ENCODE measurements at regions not wholly inside any gene's neighbourhood (a gene's known extent, or its start where the extent isn't known, plus 50 kb on each side); places are given as distances from the start of the nearest gene placed in this dataset.

DNA sequence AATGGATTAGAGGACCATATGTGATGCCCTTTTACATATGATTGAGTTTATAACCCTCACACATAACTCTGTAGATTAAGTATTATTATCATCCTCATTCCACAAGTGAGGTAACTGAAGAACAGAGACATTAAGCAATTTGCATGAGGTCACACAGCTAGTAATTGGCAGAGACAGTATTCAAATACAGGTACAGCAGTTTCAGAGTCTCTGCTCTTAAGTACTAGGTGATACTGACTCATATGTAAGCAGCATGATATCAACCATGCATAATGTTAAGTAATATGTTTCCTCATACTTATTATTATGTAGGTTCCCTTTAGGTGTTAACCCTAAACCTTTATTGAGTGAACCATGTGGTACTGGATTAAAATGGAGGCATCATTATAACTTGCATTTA lies 1562.4 kb upstream of the RAG2 start:
- intact Hi-C loops (cut with DNase I) = no loop called here
- DNase-seq (ENCODE audit: low spot score) = no peak
- H3K4me3 ChIP-seq = no peak overlapping the region
- H3K9me3 ChIP-seq = no peaks in the 10 kb centered on the region
- no peak overlapping the region for H3K27ac ChIP-seq
- no peaks in the 10 kb centered on the region for H3K36me3 ChIP-seq
- H3K27me3 ChIP-seq (replicated peaks; ENCODE audit: insufficient read depth) = no peaks in the 10 kb centered on the region
- TF ChIP-seq POLR2A (IDR thresholded peaks at IDR 0.05) (no peak), POLR2AphosphoS5 (IDR thresholded peaks at IDR 0.05) (no peak)
- TF ChIP-seq, protein P1, sequence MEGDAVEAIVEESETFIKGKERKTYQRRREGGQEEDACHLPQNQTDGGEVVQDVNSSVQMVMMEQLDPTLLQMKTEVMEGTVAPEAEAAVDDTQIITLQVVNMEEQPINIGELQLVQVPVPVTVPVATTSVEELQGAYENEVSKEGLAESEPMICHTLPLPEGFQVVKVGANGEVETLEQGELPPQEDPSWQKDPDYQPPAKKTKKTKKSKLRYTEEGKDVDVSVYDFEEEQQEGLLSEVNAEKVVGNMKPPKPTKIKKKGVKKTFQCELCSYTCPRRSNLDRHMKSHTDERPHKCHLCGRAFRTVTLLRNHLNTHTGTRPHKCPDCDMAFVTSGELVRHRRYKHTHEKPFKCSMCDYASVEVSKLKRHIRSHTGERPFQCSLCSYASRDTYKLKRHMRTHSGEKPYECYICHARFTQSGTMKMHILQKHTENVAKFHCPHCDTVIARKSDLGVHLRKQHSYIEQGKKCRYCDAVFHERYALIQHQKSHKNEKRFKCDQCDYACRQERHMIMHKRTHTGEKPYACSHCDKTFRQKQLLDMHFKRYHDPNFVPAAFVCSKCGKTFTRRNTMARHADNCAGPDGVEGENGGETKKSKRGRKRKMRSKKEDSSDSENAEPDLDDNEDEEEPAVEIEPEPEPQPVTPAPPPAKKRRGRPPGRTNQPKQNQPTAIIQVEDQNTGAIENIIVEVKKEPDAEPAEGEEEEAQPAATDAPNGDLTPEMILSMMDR (IDR thresholded peaks at IDR 0.05) = no peak
- no peaks in the 10 kb centered on the region for H3K4me1 ChIP-seq (replicated peaks)

DNA sequence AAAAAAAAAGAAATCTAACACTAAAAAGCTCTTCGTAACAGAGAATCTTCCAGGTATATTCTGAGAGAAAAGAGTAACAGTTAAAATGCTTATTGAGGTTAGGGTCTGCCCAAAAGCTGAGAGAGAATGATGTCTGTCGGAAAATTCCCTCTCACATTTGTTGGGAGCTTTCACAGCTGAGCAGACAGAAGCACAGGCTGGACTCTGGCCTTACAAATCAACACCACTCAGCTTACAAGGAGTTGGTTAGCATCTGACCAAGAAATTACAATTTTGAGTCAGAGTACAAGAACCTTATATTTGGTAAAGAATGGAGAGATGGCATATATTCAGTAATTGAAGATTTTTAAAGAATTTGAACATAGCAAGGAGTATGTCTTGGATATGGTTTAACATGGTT lies 1561.0 kb upstream of the RAG2 start:
- no peak for TF ChIP-seq POLR2AphosphoS5 (IDR thresholded peaks at IDR 0.05)
- TF ChIP-seq, protein P1 (IDR thresholded peaks at IDR 0.05) = no peak
- TF ChIP-seq POLR2A (IDR thresholded peaks at IDR 0.05) = no peak
- 89% methylated on average over 2 of the region's 2 CpGs for whole genome bisulfite sequencing
- intact Hi-C loops (cut with DNase I) = no loop called here
- H3K36me3 ChIP-seq = no peaks in the 10 kb centered on the region
- no peak overlapping the region for H3K27ac ChIP-seq
- DNase-seq (ENCODE audit: low spot score) = no peak
- H3K9me3 ChIP-seq = no peaks in the 10 kb centered on the region
- H3K27me3 ChIP-seq (replicated peaks; ENCODE audit: insufficient read depth) = no peaks in the 10 kb centered on the region
- no peaks in the 10 kb centered on the region for H3K4me1 ChIP-seq (replicated peaks)
- no peak overlapping the region for H3K4me3 ChIP-seq

DNA sequence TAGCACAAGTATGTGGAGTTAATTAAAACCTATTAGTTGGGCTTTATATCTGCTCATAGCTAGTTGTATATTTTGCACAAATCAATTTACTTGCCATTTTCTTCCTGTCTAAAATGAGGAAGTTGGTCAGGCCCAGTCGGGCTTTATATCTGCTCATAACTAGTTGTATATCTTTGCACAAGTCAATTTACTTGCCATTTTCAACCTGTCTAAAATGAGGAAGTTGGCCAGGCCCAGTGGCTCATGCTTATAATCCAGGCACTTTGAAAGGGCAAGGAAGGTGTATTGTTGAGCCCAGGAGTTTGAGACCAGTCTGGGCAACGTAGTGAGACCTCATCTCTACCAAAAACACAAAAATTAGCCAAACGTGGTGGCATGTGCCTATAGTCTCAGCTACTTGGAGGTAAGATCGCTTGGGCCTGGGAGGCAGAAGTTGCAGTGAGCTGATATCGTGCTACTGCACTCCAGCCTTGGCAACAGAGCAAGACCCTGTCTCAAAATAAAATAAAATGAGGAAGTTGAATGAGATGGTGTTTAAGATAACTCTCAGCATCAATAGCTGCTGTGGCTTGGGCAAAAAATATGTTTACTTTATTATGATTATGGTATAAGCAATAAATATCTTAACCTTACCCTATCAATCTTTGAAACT lies 1558.6 kb upstream of the RAG2 start:
- H3K4me1 ChIP-seq (replicated peaks) = no peaks in the 10 kb centered on the region
- 74% methylated on average over 5 of the region's 5 CpGs for WGBS
- H3K4me3 ChIP-seq = no peak overlapping the region
- DNase-seq (ENCODE audit: low spot score) = no peak
- no peaks in the 10 kb centered on the region for H3K9me3 ChIP-seq
- H3K27me3 ChIP-seq (replicated peaks; ENCODE audit: insufficient read depth) = no peaks in the 10 kb centered on the region
- no peaks in the 10 kb centered on the region for H3K36me3 ChIP-seq
- H3K27ac ChIP-seq = no peak overlapping the region
- intact Hi-C loops (cut with DNase I) = no loop called here
- TF ChIP-seq POLR2AphosphoS5 (IDR thresholded peaks at IDR 0.05) (no peak), POLR2A (IDR thresholded peaks at IDR 0.05) (no peak)
- TF ChIP-seq, protein P1 (IDR thresholded peaks at IDR 0.05) = no peak

DNA sequence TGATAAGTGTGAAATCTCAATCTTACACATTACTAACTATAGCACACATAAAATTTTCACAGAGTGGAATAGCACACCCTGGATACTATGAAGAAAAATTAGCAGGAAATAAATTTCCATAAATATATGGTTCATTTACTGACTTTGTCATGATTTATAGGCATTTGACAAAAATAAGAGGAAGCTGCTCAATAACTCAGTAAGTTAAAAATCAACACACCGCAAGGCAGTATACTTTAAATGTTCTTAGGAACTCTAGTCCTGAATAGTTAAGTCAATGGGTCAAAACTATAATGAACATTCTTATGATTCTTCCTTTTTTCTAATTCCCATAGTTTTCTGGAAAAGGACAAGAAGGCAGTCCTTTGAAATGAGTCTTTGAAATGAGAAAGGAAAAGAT lies 1557.8 kb upstream of the RAG2 start:
- WGBS = 67% methylated on average over 1 of the region's 1 CpG
- no peaks in the 10 kb centered on the region for H3K27me3 ChIP-seq (replicated peaks; ENCODE audit: insufficient read depth)
- no peak for DNase-seq (ENCODE audit: low spot score)
- no peaks in the 10 kb centered on the region for H3K36me3 ChIP-seq
- H3K4me1 ChIP-seq (replicated peaks) = no peaks in the 10 kb centered on the region
- intact Hi-C loops (cut with DNase I) = no loop called here
- no peak for TF ChIP-seq POLR2A (IDR thresholded peaks at IDR 0.05)
- TF ChIP-seq, protein P1 (IDR thresholded peaks at IDR 0.05) = no peak
- TF ChIP-seq POLR2AphosphoS5 (IDR thresholded peaks at IDR 0.05) = no peak
- no peak overlapping the region for H3K27ac ChIP-seq
- no peak overlapping the region for H3K4me3 ChIP-seq
- H3K9me3 ChIP-seq = no peaks in the 10 kb centered on the region

DNA sequence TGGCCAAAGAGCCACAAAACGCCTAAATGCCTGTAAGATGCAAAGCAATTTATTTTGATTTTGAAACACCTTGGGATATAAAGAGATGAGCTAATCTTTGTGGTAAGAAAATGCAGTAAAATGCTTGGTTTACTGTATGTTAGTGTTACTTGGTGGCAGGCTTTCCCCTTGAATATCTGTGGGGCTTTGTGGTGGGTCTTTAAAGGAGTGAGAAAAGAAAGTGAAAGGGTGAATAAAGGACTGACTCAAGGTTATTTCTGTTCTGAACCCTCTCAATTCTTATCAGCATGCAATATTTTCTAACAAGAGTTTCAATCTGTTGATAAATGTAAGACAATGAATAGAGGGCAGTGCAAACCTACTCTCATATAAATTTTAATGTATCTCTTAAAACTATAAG lies 1555.9 kb upstream of the RAG2 start:
- Histone ChIP-seq H3K4me1 (replicated peaks) (no peaks in the 10 kb centered on the region), H3K27me3 (replicated peaks; ENCODE audit: insufficient read depth) (no peaks in the 10 kb centered on the region), H3K9me3 (no peaks in the 10 kb centered on the region), H3K4me3 (no peak overlapping the region), H3K27ac (no peak overlapping the region), H3K36me3 (no peaks in the 10 kb centered on the region)
- DNase-seq (ENCODE audit: low spot score) = no peak
- 34% methylated on average over 1 of the region's 1 CpG for WGBS
- no peak for TF ChIP-seq POLR2A (IDR thresholded peaks at IDR 0.05)
- TF ChIP-seq, protein P1 (IDR thresholded peaks at IDR 0.05) = no peak
- TF ChIP-seq POLR2AphosphoS5 (IDR thresholded peaks at IDR 0.05) = no peak
- intact Hi-C loops (cut with DNase I) = no loop called here
